Neuronal stem cell (in vitro differentiated cells): ENCODE measurements at regions not wholly inside any gene's neighbourhood (a gene's known extent, or its start where the extent isn't known, plus 50 kb on each side); places are given as distances from the start of the nearest gene placed in this dataset.

Experiments used
- DNase-seq: peaks from one replicate; pipeline ENCODE4 v3.0.0-alpha.2; 2013; ENCODE audit warnings: low spot score
- H2AFZ ChIP-seq: one replicate; pipeline ENCODE4 v1.6.1; 2013; ENCODE audit warnings: mild to moderate bottlenecking, low read length, inconsistent platforms
- H2AK5ac ChIP-seq: 2 replicates; pipeline ENCODE4 v1.6.1; 2013; ENCODE audit warnings: low read depth, mild to moderate bottlenecking, inconsistent platforms, low read length, moderate library complexity, mixed read lengths
- H2BK120ac ChIP-seq: 2 replicates; pipeline ENCODE4 v1.6.1; 2013; ENCODE audit warnings: low read depth, mild to moderate bottlenecking, inconsistent platforms, low read length, moderate library complexity, mixed read lengths
- H2BK12ac ChIP-seq: one replicate; pipeline ENCODE4 v1.6.1; 2013; ENCODE audit warnings: low read length, inconsistent platforms
- H2BK15ac ChIP-seq: 2 replicates; pipeline ENCODE4 v1.6.1; 2013; ENCODE audit warnings: mild to moderate bottlenecking, low read length, inconsistent platforms, mixed read lengths
- H2BK5ac ChIP-seq: one replicate; pipeline ENCODE4 v1.6.1; 2013; ENCODE audit warnings: inconsistent platforms, mild to moderate bottlenecking, low read length, moderate library complexity
- H3K14ac ChIP-seq: one replicate; pipeline ENCODE4 v1.6.1; 2013; ENCODE audit warnings: low read length, inconsistent platforms
- H3K18ac ChIP-seq: 2 replicates; pipeline ENCODE4 v1.6.1; 2013; ENCODE audit warnings: low read length, inconsistent platforms
- H3K23ac ChIP-seq: 2 replicates; pipeline ENCODE4 v1.6.1; 2013; ENCODE audit warnings: low read depth, mild to moderate bottlenecking, mixed read lengths, low read length, inconsistent platforms; ENCODE audit not compliant: poor library complexity
- H3K27ac ChIP-seq: replicated peaks from 3 replicates; pipeline ENCODE4 v1.5.1; 2013; ENCODE audit warnings: low read length, inconsistent platforms
- H3K27me3 ChIP-seq, 3 experiments: 2 replicates each; pipeline ENCODE4 v1.6.1; 2013; ENCODE audit warnings: low read length in 3 of 3, mild to moderate bottlenecking in 2 of 3, inconsistent platforms in 1 of 3, low read depth in 1 of 3, mixed read lengths in 1 of 3, moderate library complexity in 1 of 3; ENCODE audit not compliant: control insufficient read depth in 3 of 3, insufficient read depth in 3 of 3
- H3K36me3 ChIP-seq, 2 donors: replicated peaks in 1 of 2; 2 replicates each; pipeline ENCODE4 v1.6.1; 2013; ENCODE audit warnings: low read length in 2 of 2; ENCODE audit not compliant: control insufficient read depth in 2 of 2, insufficient read depth in 2 of 2
- H3K4ac ChIP-seq: 2 replicates; pipeline ENCODE4 v1.6.1; 2013; ENCODE audit warnings: inconsistent platforms, mild to moderate bottlenecking, low read length, moderate library complexity
- H3K4me1 ChIP-seq, 2 donors: 1 replicate in 1 of 2; 2 replicates in 1 of 2; pipeline ENCODE4 v1.6.1; 2013; ENCODE audit warnings: low read length in 2 of 2, low read depth in 1 of 2; ENCODE audit not compliant: control insufficient read depth in 2 of 2, insufficient read depth in 1 of 2
- H3K4me2 ChIP-seq: one replicate; pipeline ENCODE4 v1.6.1; 2013; ENCODE audit warnings: mild to moderate bottlenecking, low read length, inconsistent platforms; ENCODE audit not compliant: insufficient read depth, poor library complexity, severe bottlenecking
- H3K4me3 ChIP-seq, 2 donors: 2 replicates each; pipeline ENCODE4 v1.5.1; 2013; ENCODE audit warnings: low read length in 2 of 2, mild to moderate bottlenecking in 2 of 2, inconsistent platforms in 1 of 2, moderate library complexity in 1 of 2
- H3K79me1 ChIP-seq: one replicate; pipeline ENCODE4 v1.6.1; 2013; ENCODE audit warnings: low read depth, mild to moderate bottlenecking, inconsistent platforms, low read length, moderate library complexity
- H3K9ac ChIP-seq: one replicate; pipeline ENCODE4 v1.6.1; 2013; ENCODE audit warnings: mild to moderate bottlenecking, low read depth, low read length, inconsistent platforms; ENCODE audit not compliant: poor library complexity
- H3K9me3 ChIP-seq, 2 donors: replicated peaks in 1 of 2; 2 replicates each; pipeline versions ENCODE3 to v1.6.1; 2013; ENCODE audit warnings: low read length in 2 of 2, mild to moderate bottlenecking in 2 of 2, inconsistent platforms in 1 of 2, low read depth in 1 of 2, mixed read lengths in 1 of 2, moderate library complexity in 1 of 2; ENCODE audit not compliant: control insufficient read depth in 2 of 2, insufficient read depth in 1 of 2
- H4K8ac ChIP-seq: one replicate; pipeline ENCODE4 v1.6.1; 2013; ENCODE audit warnings: low read depth, mild to moderate bottlenecking, inconsistent platforms, low read length, moderate library complexity
- H4K91ac ChIP-seq: one replicate; pipeline ENCODE4 v1.6.1; 2013; ENCODE audit warnings: low read length, low read depth, mild to moderate bottlenecking, inconsistent platforms; ENCODE audit not compliant: poor library complexity
- WGBS, 2 donors: extraction: QIAGEN DNeasy Blood & Tissue Kit; methylation state at CpG; one replicate each; pipeline ENCODE4 v1.1.7; 2013; ENCODE audit warnings: missing lambda C conversion rate in 2 of 2, mixed read lengths in 1 of 2; ENCODE audit not compliant: insufficient read length in 2 of 2, insufficient replicate concordance in 1 of 2; ENCODE audit errors: extremely low coverage in 2 of 2; 5-methylcytosine and 5-hydroxymethylcytosine counted together

GRCh38 chr20:22027423-22027822 is 322.0 kb downstream of the PAX1 start:
- no peaks in the 10 kb centered on the region for H3K9me3 ChIP-seq
- no peak overlapping the region for H4K91ac ChIP-seq
- H3K4me3 ChIP-seq, result no peak overlapping the region
- H3K4me2 ChIP-seq, result no peak overlapping the region
- H2BK12ac ChIP-seq, result no peak overlapping the region
- WGBS, 2 donors, result no CpG with 5 or more reads among the region's 1 CpG
- H3K9ac ChIP-seq, result no peak overlapping the region
- no peaks in the 10 kb centered on the region for H3K36me3 ChIP-seq
- H4K8ac ChIP-seq, result no peak overlapping the region
- no peak overlapping the region for H2BK120ac ChIP-seq
- no peak for DNase-seq
- no peak overlapping the region for H3K18ac ChIP-seq
- no peak overlapping the region for H3K4ac ChIP-seq
- no peaks in the 10 kb centered on the region for H3K79me1 ChIP-seq
- H3K27ac ChIP-seq, result no peak overlapping the region
- H2BK5ac ChIP-seq, result no peak overlapping the region
- H2BK15ac ChIP-seq, result no peak overlapping the region
- H2AK5ac ChIP-seq, result no peak overlapping the region
- H3K14ac ChIP-seq, result no peak overlapping the region
- H3K23ac ChIP-seq, result no peak overlapping the region
- H3K27me3 ChIP-seq, result no peaks in the 10 kb centered on the region
- no peak overlapping the region for H2AFZ ChIP-seq
- no peaks in the 10 kb centered on the region for H3K4me1 ChIP-seq

- Histone ChIP-seq H3K36me3 (no peaks in the 10 kb centered on the region), H4K8ac (no peak overlapping the region), H2AK5ac (no peak overlapping the region), H3K14ac (no peak overlapping the region), H3K27ac (no peak overlapping the region), H3K27me3 (no peaks in the 10 kb centered on the region), H3K4me2 (no peak overlapping the region), H3K4ac (no peak overlapping the region), H2BK120ac (no peak overlapping the region), H2AFZ (no peak overlapping the region), H3K23ac (no peak overlapping the region), H4K91ac (no peak overlapping the region), H3K79me1 (no peaks in the 10 kb centered on the region), H3K4me3 (no peak overlapping the region), H3K4me1 (no peaks in the 10 kb centered on the region), H2BK12ac (no peak overlapping the region), H2BK15ac (no peak overlapping the region), H3K9me3 (no peaks in the 10 kb centered on the region), H2BK5ac (no peak overlapping the region), H3K18ac (no peak overlapping the region), H3K9ac (no peak overlapping the region)
- no peak for DNase-seq
- WGBS, 2 donors, result no CpG with 5 or more reads among the region's 4 CpGs
These were observed 314.7 kb downstream of the PAX1 start for GRCh38 chr20:22020201-22020600.

GRCh38 chr20:22008456-22008855 is 303.0 kb downstream of the PAX1 start:
- no peak overlapping the region for H3K4ac ChIP-seq
- H3K4me2 ChIP-seq, result no peak overlapping the region
- no peaks in the 10 kb centered on the region for H3K4me1 ChIP-seq
- H3K27me3 ChIP-seq, result no peaks in the 10 kb centered on the region
- H3K4me3 ChIP-seq, result no peak overlapping the region
- no peak overlapping the region for H2BK5ac ChIP-seq
- no peak overlapping the region for H2BK15ac ChIP-seq
- H3K9ac ChIP-seq, result no peak overlapping the region
- no peak overlapping the region for H4K91ac ChIP-seq
- no peaks in the 10 kb centered on the region for H3K36me3 ChIP-seq
- no peak overlapping the region for H2BK120ac ChIP-seq
- no peak overlapping the region for H3K27ac ChIP-seq
- no peak overlapping the region for H2AFZ ChIP-seq
- H3K14ac ChIP-seq, result no peak overlapping the region
- DNase-seq, result no peak
- H3K23ac ChIP-seq, result no peak overlapping the region
- H2AK5ac ChIP-seq, result no peak overlapping the region
- no peaks in the 10 kb centered on the region for H3K79me1 ChIP-seq
- whole genome bisulfite sequencing, 2 donors, result no CpG with 5 or more reads among the region's 3 CpGs
- H4K8ac ChIP-seq, result no peak overlapping the region
- H3K18ac ChIP-seq, result no peak overlapping the region
- no peak overlapping the region for H2BK12ac ChIP-seq
- no peaks in the 10 kb centered on the region for H3K9me3 ChIP-seq

GRCh38 chr20:22006306-22006705 is 300.8 kb downstream of the PAX1 start:
- Histone ChIP-seq H3K9ac (no peak overlapping the region), H4K91ac (no peak overlapping the region), H4K8ac (no peak overlapping the region), H3K27ac (no peak overlapping the region), H2BK120ac (no peak overlapping the region), H3K4ac (no peak overlapping the region), H3K27me3 (no peaks in the 10 kb centered on the region), H3K4me2 (no peak overlapping the region), H3K79me1 (no peaks in the 10 kb centered on the region), H3K23ac (no peak overlapping the region), H3K18ac (no peak overlapping the region), H2BK12ac (no peak overlapping the region), H3K4me3 (no peak overlapping the region), H2BK5ac (no peak overlapping the region), H2AK5ac (no peak overlapping the region), H3K9me3 (no peaks in the 10 kb centered on the region), H2BK15ac (no peak overlapping the region), H3K14ac (no peak overlapping the region), H2AFZ (no peak overlapping the region), H3K4me1 (no peaks in the 10 kb centered on the region), H3K36me3 (no peaks in the 10 kb centered on the region)
- DNase-seq, result no peak
